ENCODE measurements at regions not wholly inside any gene's neighbourhood (a gene's known extent, or its start where the extent isn't known, plus 50 kb on each side); places are given as distances from the start of the nearest gene placed in this dataset.

GRCh38 chr14:37721976-37722659 is 126.7 kb downstream of the TTC6 start:
- H3K9me3 ChIP-seq (ENCODE audit: control insufficient read depth, insufficient read depth, low read length), result no peaks in the 10 kb centered on the region
- POLR2A ChIA-PET, result no interaction called here
- H3K4me3 ChIP-seq (ENCODE audit: low read depth, low read length), result no peak overlapping the region
- H3K27ac ChIP-seq (ENCODE audit: low read depth, low read length), result no peak overlapping the region
- no peak for DNase-seq (ENCODE audit: low read depth, low spot score)
- H3K27me3 ChIP-seq (ENCODE audit: control insufficient read depth, insufficient read depth, low read length), result no peaks in the 10 kb centered on the region
- CTCF ChIA-PET, result interaction anchor here (2.0 kb wide), 1 partner anchor 152 kb away, joined by 7 read pairs; no protein-coding TSS in a partner anchor
- TF ChIP-seq, protein P1, sequence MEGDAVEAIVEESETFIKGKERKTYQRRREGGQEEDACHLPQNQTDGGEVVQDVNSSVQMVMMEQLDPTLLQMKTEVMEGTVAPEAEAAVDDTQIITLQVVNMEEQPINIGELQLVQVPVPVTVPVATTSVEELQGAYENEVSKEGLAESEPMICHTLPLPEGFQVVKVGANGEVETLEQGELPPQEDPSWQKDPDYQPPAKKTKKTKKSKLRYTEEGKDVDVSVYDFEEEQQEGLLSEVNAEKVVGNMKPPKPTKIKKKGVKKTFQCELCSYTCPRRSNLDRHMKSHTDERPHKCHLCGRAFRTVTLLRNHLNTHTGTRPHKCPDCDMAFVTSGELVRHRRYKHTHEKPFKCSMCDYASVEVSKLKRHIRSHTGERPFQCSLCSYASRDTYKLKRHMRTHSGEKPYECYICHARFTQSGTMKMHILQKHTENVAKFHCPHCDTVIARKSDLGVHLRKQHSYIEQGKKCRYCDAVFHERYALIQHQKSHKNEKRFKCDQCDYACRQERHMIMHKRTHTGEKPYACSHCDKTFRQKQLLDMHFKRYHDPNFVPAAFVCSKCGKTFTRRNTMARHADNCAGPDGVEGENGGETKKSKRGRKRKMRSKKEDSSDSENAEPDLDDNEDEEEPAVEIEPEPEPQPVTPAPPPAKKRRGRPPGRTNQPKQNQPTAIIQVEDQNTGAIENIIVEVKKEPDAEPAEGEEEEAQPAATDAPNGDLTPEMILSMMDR (IDR thresholded peaks at IDR 0.05; ENCODE audit: low read depth, low read length), result no peak

DNA sequence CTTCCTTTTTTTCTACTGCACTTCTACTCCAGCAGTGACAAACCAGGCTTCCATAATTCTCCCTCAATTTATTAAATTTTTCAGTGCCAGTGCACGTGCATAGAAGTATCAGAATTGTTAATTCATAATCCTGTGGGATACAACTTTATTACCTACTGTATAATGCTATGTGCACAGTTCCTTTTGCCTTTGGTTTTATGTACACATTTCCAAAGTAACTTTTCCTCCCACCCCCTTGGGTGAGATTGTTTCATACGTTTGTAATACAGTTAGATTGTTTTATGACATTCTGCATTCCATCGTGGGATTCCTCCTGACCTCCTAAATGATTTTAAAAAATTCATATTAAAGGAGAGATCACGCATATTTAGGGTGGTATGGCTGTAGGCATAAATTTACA is 128.1 kb downstream of the TTC6 start:
- TF ChIP-seq, protein P1 (IDR thresholded peaks at IDR 0.05; ENCODE audit: low read depth, low read length), result no peak
- CTCF ChIA-PET, result no interaction called here
- no peak overlapping the region for H3K4me3 ChIP-seq (ENCODE audit: low read depth, low read length)
- H3K9me3 ChIP-seq (ENCODE audit: control insufficient read depth, insufficient read depth, low read length), result no peaks in the 10 kb centered on the region
- no peak overlapping the region for H3K27ac ChIP-seq (ENCODE audit: low read depth, low read length)
- no peaks in the 10 kb centered on the region for H3K27me3 ChIP-seq (ENCODE audit: control insufficient read depth, insufficient read depth, low read length)
- DNase-seq (ENCODE audit: low read depth, low spot score), result no peak
- POLR2A ChIA-PET, result no interaction called here

DNA sequence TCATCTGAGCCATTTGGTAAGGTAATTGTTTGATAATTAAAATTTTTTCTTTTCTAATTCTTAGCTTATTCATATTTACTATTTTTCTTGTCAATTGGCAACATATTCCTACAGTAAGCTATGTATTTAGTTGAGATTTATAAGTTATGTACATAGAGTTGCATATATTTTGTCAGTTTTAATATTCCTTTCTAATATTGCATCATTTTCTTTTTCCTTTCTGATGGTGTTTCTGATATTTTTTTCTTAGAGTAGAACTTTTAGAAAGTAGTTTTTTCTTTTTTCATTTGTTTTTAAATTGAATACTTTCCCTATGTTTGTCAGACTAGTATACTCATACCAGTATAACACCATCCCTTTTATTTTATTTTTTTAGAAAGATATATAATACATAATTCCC is 131.3 kb downstream of the TTC6 start:
- DNase-seq (ENCODE audit: low read depth, low spot score), result no peak
- ChIA-PET POLR2A (no interaction called here), CTCF (interaction anchor here (0.5 kb wide), 1 partner anchor 1994 kb away, joined by 3 read pairs; no protein-coding TSS in a partner anchor)
- TF ChIP-seq, protein P1 (IDR thresholded peaks at IDR 0.05; ENCODE audit: low read depth, low read length), result no peak
- Histone ChIP-seq H3K4me3 (ENCODE audit: low read depth, low read length) (no peak overlapping the region), H3K27ac (ENCODE audit: low read depth, low read length) (no peak overlapping the region), H3K27me3 (ENCODE audit: control insufficient read depth, insufficient read depth, low read length) (no peaks in the 10 kb centered on the region), H3K9me3 (ENCODE audit: control insufficient read depth, insufficient read depth, low read length) (no peaks in the 10 kb centered on the region)

GRCh38 chr14:37729218-37729617 is 133.8 kb downstream of the TTC6 start:
- Histone ChIP-seq H3K27me3 (ENCODE audit: control insufficient read depth, insufficient read depth, low read length) (no peaks in the 10 kb centered on the region), H3K4me3 (ENCODE audit: low read depth, low read length) (no peak overlapping the region), H3K9me3 (ENCODE audit: control insufficient read depth, insufficient read depth, low read length) (no peaks in the 10 kb centered on the region), H3K27ac (ENCODE audit: low read depth, low read length) (no peak overlapping the region)
- CTCF ChIA-PET, result interaction anchor here (0.9 kb wide), 1 partner anchor 21 kb away, joined by 3 read pairs; no protein-coding TSS in a partner anchor
- DNase-seq (ENCODE audit: low read depth, low spot score), result no peak
- TF ChIP-seq, protein P1 (IDR thresholded peaks at IDR 0.05; ENCODE audit: low read depth, low read length), result no peak
- POLR2A ChIA-PET, result no interaction called here

DNA sequence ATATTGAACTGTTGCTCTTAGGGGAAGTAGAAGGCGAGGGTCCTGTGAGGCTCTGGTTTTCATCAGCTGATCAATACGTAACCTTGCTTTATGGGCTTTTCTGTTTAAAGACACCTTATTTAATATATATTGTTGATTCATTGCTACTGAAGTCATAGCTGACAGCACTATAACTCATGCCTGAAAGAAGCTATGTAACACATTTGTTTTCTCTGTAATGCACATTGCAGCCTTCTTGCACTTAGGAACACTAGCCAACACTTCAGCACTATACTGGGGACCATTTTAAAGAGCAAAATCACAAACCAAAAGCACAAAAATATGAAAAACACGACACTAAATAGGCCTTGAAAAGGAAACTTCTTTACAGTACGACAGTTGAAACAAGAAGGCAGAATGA is 135.7 kb downstream of the TTC6 start:
- H3K9me3 ChIP-seq (ENCODE audit: control insufficient read depth, insufficient read depth, low read length), result no peaks in the 10 kb centered on the region
- ChIA-PET CTCF (interaction anchor here (1.2 kb wide), 1 partner anchor 21 kb away, joined by 6 read pairs; no protein-coding TSS in a partner anchor), POLR2A (no interaction called here)
- no peak for DNase-seq (ENCODE audit: low read depth, low spot score)
- H3K4me3 ChIP-seq (ENCODE audit: low read depth, low read length), result no peak overlapping the region
- H3K27ac ChIP-seq (ENCODE audit: low read depth, low read length), result no peak overlapping the region
- H3K27me3 ChIP-seq (ENCODE audit: control insufficient read depth, insufficient read depth, low read length), result no peaks in the 10 kb centered on the region
- TF ChIP-seq, protein P1 (IDR thresholded peaks at IDR 0.05; ENCODE audit: low read depth, low read length), result no peak

All from AG04450 (cell line).